Mucosa of stomach (tissue), 1 donor: ENCODE measurements at regions not wholly inside any gene's neighbourhood (a gene's known extent, or its start where the extent isn't known, plus 50 kb on each side); places are given as distances from the start of the nearest gene placed in this dataset.

Experiments
- H3K27me3 ChIP-seq: one replicate; pipeline ENCODE4 v1.7.0; 2013; ENCODE audit warnings: mild to moderate bottlenecking, low read length; ENCODE audit not compliant: control insufficient read depth, insufficient read depth
- H3K36me3 ChIP-seq: one replicate; pipeline ENCODE4 v1.7.0; 2013; ENCODE audit warnings: low read length; ENCODE audit not compliant: control insufficient read depth, insufficient read depth
- H3K4me1 ChIP-seq: one replicate; pipeline ENCODE4 v1.7.0; 2013; ENCODE audit warnings: mild to moderate bottlenecking, low read length; ENCODE audit not compliant: control insufficient read depth, insufficient read depth
- H3K4me3 ChIP-seq: one replicate; pipeline ENCODE4 v1.7.0; 2013; ENCODE audit warnings: low read length
- H3K9ac ChIP-seq: one replicate; pipeline ENCODE4 v1.7.0; 2013; ENCODE audit warnings: mild to moderate bottlenecking, low read length, moderate library complexity
- H3K9me3 ChIP-seq: one replicate; pipeline ENCODE4 v1.7.0; 2013; ENCODE audit warnings: mild to moderate bottlenecking, low read length, moderate library complexity; ENCODE audit not compliant: control insufficient read depth
- donor health status: Pancreatic carcinoma.

- Histone ChIP-seq H3K36me3 (no peaks in the 10 kb centered on the region), H3K4me1 (no peaks in the 10 kb centered on the region), H3K9ac (no peak overlapping the region), H3K4me3 (no peak overlapping the region), H3K27me3 (no peaks in the 10 kb centered on the region), H3K9me3 (no peaks in the 10 kb centered on the region)
Measured at GRCh38 chr11:19646308-19646707, 66.3 kb upstream of the NAV2 start.

GRCh38 chr11:19644316-19644715 is 68.3 kb upstream of the NAV2 start:
- Histone ChIP-seq H3K27me3 (no peaks in the 10 kb centered on the region), H3K4me3 (no peak overlapping the region), H3K4me1 (no peaks in the 10 kb centered on the region), H3K9ac (no peak overlapping the region), H3K9me3 (no peaks in the 10 kb centered on the region), H3K36me3 (no peaks in the 10 kb centered on the region)

- Histone ChIP-seq H3K4me1 (no peaks in the 10 kb centered on the region), H3K9ac (no peak overlapping the region)
Measured at GRCh38 chr11:19642185-19643158, 70.2 kb upstream of the NAV2 start.

GRCh38 chr11:19639603-19640105 is 73.0 kb upstream of the NAV2 start:
- Histone ChIP-seq H3K9me3 (no peaks in the 10 kb centered on the region), H3K4me3 (no peak overlapping the region), H3K27me3 (no peaks in the 10 kb centered on the region), H3K36me3 (no peaks in the 10 kb centered on the region), H3K4me1 (no peaks in the 10 kb centered on the region), H3K9ac (no peak overlapping the region)

More at GRCh38 chr11:19642185-19643158, 70.2 kb upstream of the NAV2 start:
- Histone ChIP-seq H3K27me3 (no peaks in the 10 kb centered on the region), H3K36me3 (no peaks in the 10 kb centered on the region), H3K9me3 (no peaks in the 10 kb centered on the region), H3K4me3 (no peak overlapping the region)

GRCh38 chr11:19635332-19635731 is 77.3 kb upstream of the NAV2 start:
- Histone ChIP-seq H3K9me3 (no peaks in the 10 kb centered on the region), H3K4me1 (peaks cover 11% of the 10 kb centered on the region), H3K9ac (no peak overlapping the region), H3K36me3 (no peaks in the 10 kb centered on the region), H3K4me3 (no peak overlapping the region), H3K27me3 (no peaks in the 10 kb centered on the region)

GRCh38 chr11:19633276-19633675 is 79.4 kb upstream of the NAV2 start:
- Histone ChIP-seq H3K4me3 (no peak overlapping the region), H3K4me1 (peaks cover 11% of the 10 kb centered on the region), H3K36me3 (no peaks in the 10 kb centered on the region), H3K9me3 (no peaks in the 10 kb centered on the region), H3K9ac (no peak overlapping the region), H3K27me3 (no peaks in the 10 kb centered on the region)

GRCh38 chr11:19632499-19632834 is 80.2 kb upstream of the NAV2 start:
- no peaks in the 10 kb centered on the region for H3K36me3 ChIP-seq
- H3K27me3 ChIP-seq, result no peaks in the 10 kb centered on the region
- no peak overlapping the region for H3K9ac ChIP-seq
- H3K9me3 ChIP-seq, result no peaks in the 10 kb centered on the region
- H3K4me3 ChIP-seq, result no peak overlapping the region
- H3K4me1 ChIP-seq, result peaks cover 11% of the 10 kb centered on the region

- H3K27me3 ChIP-seq, result no peaks in the 10 kb centered on the region
- H3K36me3 ChIP-seq, result no peaks in the 10 kb centered on the region
- H3K4me3 ChIP-seq, result no peak overlapping the region
- H3K9ac ChIP-seq, result no peak overlapping the region
- H3K4me1 ChIP-seq, result peaks cover 11% of the 10 kb centered on the region
- H3K9me3 ChIP-seq, result no peaks in the 10 kb centered on the region
Measured at GRCh38 chr11:19631712-19632498, 80.7 kb upstream of the NAV2 start.

- H3K36me3 ChIP-seq, result no peaks in the 10 kb centered on the region
- no peaks in the 10 kb centered on the region for H3K27me3 ChIP-seq
- no peaks in the 10 kb centered on the region for H3K9me3 ChIP-seq
- no peak overlapping the region for H3K4me3 ChIP-seq
- H3K4me1 ChIP-seq, result peaks cover 11% of the 10 kb centered on the region
- H3K9ac ChIP-seq, result no peak overlapping the region
Measured at GRCh38 chr11:19628018-19628417, 84.6 kb upstream of the NAV2 start.

GRCh38 chr11:19627566-19627965 is 85.1 kb upstream of the NAV2 start:
- Histone ChIP-seq H3K27me3 (no peaks in the 10 kb centered on the region), H3K4me3 (no peak overlapping the region), H3K9me3 (no peaks in the 10 kb centered on the region), H3K4me1 (peaks cover 7% of the 10 kb centered on the region), H3K36me3 (no peaks in the 10 kb centered on the region), H3K9ac (no peak overlapping the region)

- Histone ChIP-seq H3K9me3 (no peaks in the 10 kb centered on the region), H3K27me3 (no peaks in the 10 kb centered on the region), H3K9ac (no peak overlapping the region), H3K4me3 (no peak overlapping the region), H3K4me1 (no peaks in the 10 kb centered on the region), H3K36me3 (no peaks in the 10 kb centered on the region)
Measured at GRCh38 chr11:19625438-19625837, 87.2 kb upstream of the NAV2 start.
